Osteoblast (primary cell): ENCODE measurements at regions not wholly inside any gene's neighbourhood (a gene's known extent, or its start where the extent isn't known, plus 50 kb on each side); places are given as distances from the start of the nearest gene placed in this dataset.
"Not testable (repeated sequence)": the region's sequence is repeated elsewhere in the genome, so short reads cannot be mapped to it uniquely, and the experiment has no call there.

Experiments used
- DNase-seq: peaks from one replicate; pipeline ENCODE4 v3.0.0; 2011; ENCODE audit warnings: low spot score, mixed read lengths; ENCODE audit not compliant: insufficient read length; ENCODE audit errors: missing footprints
- H2AFZ ChIP-seq: 2 replicates; pipeline ENCODE4 v1.6.0; 2011; ENCODE audit warnings: mild to moderate bottlenecking, low read length
- H3K27ac ChIP-seq: 2 replicates; pipeline ENCODE4 v1.5.1; 2011; ENCODE audit warnings: mild to moderate bottlenecking, low read depth, low read length, moderate library complexity
- H3K27me3 ChIP-seq: 2 replicates; pipeline ENCODE4 v1.6.0; 2012; ENCODE audit warnings: mild to moderate bottlenecking, control low read depth, inconsistent platforms, low read length, moderate library complexity; ENCODE audit not compliant: insufficient read depth
- H3K36me3 ChIP-seq: 2 replicates; pipeline ENCODE4 v1.5.1; 2011; ENCODE audit warnings: mild to moderate bottlenecking, low read length, control low read depth, moderate library complexity; ENCODE audit not compliant: insufficient read depth
- H3K4me1 ChIP-seq: 2 replicates; pipeline ENCODE4 v1.5.1; 2011; ENCODE audit warnings: mild to moderate bottlenecking, low read length, control low read depth, moderate library complexity; ENCODE audit not compliant: insufficient read depth
- H3K4me2 ChIP-seq: 2 replicates; pipeline ENCODE4 v1.6.0; 2011; ENCODE audit warnings: mild to moderate bottlenecking, low read length; ENCODE audit not compliant: insufficient read depth
- H3K4me3 ChIP-seq: fragments of 200-600 bp; sonication (generic); 3 replicates; pipeline ENCODE4 v1.5.1; 2012; ENCODE audit warnings: mild to moderate bottlenecking, low read length, inconsistent platforms; ENCODE audit not compliant: insufficient read depth
- H3K79me2 ChIP-seq: 2 replicates; pipeline ENCODE4 v1.6.0; 2012; ENCODE audit warnings: mild to moderate bottlenecking, low read length, control low read depth, inconsistent platforms; ENCODE audit not compliant: insufficient read depth
- H3K9me3 ChIP-seq: 2 replicates; pipeline ENCODE4 v1.5.1; 2011; ENCODE audit warnings: low read depth, low read length, control low read depth
- H4K20me1 ChIP-seq: 2 replicates; pipeline ENCODE4 v1.6.0; 2012; ENCODE audit warnings: mild to moderate bottlenecking, low read length, control low read depth; ENCODE audit not compliant: insufficient read depth
- TF ChIP-seq, protein P1 (sequence below): IDR thresholded peaks from 2 replicates; pipeline ENCODE4 v1.5.1; 2011; ENCODE audit warnings: mild to moderate bottlenecking, low read depth, low read length, moderate library complexity; ENCODE audit errors: extremely low read depth

DNA sequence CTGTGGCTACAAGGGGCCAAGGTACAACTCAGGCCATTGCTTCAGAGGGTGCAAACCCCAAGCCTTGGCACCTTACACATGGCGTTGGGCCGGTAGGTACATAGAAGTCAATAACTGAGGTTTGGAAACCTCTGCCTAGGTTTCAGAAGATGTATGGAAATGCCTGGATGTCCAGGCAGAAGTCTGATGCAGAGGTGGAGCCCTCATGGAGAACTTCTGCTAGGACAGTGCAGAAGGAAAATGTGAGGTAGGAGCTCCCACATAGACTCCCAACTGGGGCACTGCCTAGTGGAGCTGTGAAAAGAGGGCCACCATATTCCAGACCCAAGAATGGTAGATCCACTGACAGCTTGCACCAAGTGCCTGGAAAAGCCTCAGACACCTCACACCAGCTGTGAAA is 92.1 kb upstream of the SFRP2 start:
- Histone ChIP-seq H3K27me3 (no peaks in the 10 kb centered on the region), H4K20me1 (no peaks in the 10 kb centered on the region), H3K4me1 (no peaks in the 10 kb centered on the region), H3K36me3 (no peaks in the 10 kb centered on the region), H3K27ac (no peak overlapping the region), H3K9me3 (no peaks in the 10 kb centered on the region), H3K4me3 (no peak overlapping the region), H2AFZ (no peak overlapping the region), H3K4me2 (no peak overlapping the region), H3K79me2 (no peaks in the 10 kb centered on the region)
- DNase-seq = no peak
- TF ChIP-seq, protein P1, sequence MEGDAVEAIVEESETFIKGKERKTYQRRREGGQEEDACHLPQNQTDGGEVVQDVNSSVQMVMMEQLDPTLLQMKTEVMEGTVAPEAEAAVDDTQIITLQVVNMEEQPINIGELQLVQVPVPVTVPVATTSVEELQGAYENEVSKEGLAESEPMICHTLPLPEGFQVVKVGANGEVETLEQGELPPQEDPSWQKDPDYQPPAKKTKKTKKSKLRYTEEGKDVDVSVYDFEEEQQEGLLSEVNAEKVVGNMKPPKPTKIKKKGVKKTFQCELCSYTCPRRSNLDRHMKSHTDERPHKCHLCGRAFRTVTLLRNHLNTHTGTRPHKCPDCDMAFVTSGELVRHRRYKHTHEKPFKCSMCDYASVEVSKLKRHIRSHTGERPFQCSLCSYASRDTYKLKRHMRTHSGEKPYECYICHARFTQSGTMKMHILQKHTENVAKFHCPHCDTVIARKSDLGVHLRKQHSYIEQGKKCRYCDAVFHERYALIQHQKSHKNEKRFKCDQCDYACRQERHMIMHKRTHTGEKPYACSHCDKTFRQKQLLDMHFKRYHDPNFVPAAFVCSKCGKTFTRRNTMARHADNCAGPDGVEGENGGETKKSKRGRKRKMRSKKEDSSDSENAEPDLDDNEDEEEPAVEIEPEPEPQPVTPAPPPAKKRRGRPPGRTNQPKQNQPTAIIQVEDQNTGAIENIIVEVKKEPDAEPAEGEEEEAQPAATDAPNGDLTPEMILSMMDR = no peak

- Histone ChIP-seq H3K79me2 (no peaks in the 10 kb centered on the region), H3K4me3 (no peak overlapping the region), H3K4me1 (no peaks in the 10 kb centered on the region), H3K9me3 (no peaks in the 10 kb centered on the region), H4K20me1 (no peaks in the 10 kb centered on the region), H3K27ac (no peak overlapping the region), H3K36me3 (no peaks in the 10 kb centered on the region), H3K4me2 (no peak overlapping the region), H2AFZ (no peak overlapping the region), H3K27me3 (no peaks in the 10 kb centered on the region)
- DNase-seq = no peak
- TF ChIP-seq, protein P1 = no peak
Observed at GRCh38 chr4:153877898-153878297, 89.0 kb upstream of the SFRP2 start.

- no peaks in the 10 kb centered on the region for H3K36me3 ChIP-seq
- H3K27ac ChIP-seq = no peak overlapping the region
- no peaks in the 10 kb centered on the region for H3K9me3 ChIP-seq
- no peaks in the 10 kb centered on the region for H3K4me1 ChIP-seq
- TF ChIP-seq, protein P1 = no peak
- no peaks in the 10 kb centered on the region for H3K27me3 ChIP-seq
- DNase-seq = no peak
- H3K4me3 ChIP-seq = no peak overlapping the region
- H4K20me1 ChIP-seq = no peaks in the 10 kb centered on the region
- H3K79me2 ChIP-seq = no peaks in the 10 kb centered on the region
- H2AFZ ChIP-seq = no peak overlapping the region
- no peak overlapping the region for H3K4me2 ChIP-seq
Observed at GRCh38 chr4:153873741-153874140, 84.9 kb upstream of the SFRP2 start.

DNA sequence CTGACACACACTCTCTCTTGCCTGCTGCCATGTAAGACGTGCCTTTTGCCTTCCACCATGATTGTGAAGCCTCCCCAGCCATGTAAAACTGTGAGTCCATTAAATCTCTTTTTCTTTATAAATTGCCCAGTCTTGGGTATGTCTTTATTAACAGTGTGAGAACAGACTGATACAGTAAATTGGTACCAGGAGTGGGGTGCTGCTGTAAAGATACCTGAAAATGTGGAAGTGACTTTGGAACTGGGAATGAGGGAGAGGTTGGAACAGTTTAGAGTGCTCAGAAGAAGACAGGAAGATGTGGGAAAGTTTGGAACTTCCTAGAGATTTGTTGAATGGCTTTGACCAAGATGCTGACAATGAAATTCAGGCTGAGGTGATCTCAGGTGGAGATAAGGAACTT is 77.9 kb upstream of the SFRP2 start:
- H3K27ac ChIP-seq, H3K4me3 ChIP-seq, H3K9me3 ChIP-seq, H3K4me2 ChIP-seq, H3K79me2 ChIP-seq, DNase-seq, H2AFZ ChIP-seq, H3K4me1 ChIP-seq, H3K27me3 ChIP-seq, H3K36me3 ChIP-seq, H4K20me1 ChIP-seq: not testable (repeated sequence)

DNA sequence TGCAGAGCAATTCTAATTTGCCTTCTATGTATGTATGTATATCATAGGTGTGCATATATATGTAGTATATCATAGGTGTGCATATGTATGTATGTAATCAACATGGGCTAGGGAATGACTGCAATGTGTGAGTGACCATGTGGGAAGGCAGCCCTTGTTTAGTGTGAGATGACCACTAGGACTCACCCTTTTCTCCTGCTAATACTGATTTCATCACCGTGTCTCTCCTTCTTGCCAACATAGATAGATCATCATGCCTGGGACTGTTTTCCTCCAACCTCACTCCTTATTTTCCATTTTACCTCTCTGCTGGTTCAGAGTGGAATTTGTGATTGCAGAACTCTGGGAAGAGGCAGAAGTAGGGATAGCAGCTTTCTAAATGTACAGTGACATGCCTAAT is 63.6 kb upstream of the SFRP2 start:
- Histone ChIP-seq H3K27me3 (no peaks in the 10 kb centered on the region), H4K20me1 (no peaks in the 10 kb centered on the region), H3K4me3 (no peak overlapping the region), H3K9me3 (no peaks in the 10 kb centered on the region), H3K27ac (no peak overlapping the region), H2AFZ (no peak overlapping the region), H3K4me1 (no peaks in the 10 kb centered on the region), H3K36me3 (no peaks in the 10 kb centered on the region), H3K4me2 (no peak overlapping the region), H3K79me2 (no peaks in the 10 kb centered on the region)
- TF ChIP-seq, protein P1 = no peak
- DNase-seq = no peak
